ENCODE measurements at regions not wholly inside any gene's neighbourhood (a gene's known extent, or its start where the extent isn't known, plus 50 kb on each side); places are given as distances from the start of the nearest gene placed in this dataset.

DNA sequence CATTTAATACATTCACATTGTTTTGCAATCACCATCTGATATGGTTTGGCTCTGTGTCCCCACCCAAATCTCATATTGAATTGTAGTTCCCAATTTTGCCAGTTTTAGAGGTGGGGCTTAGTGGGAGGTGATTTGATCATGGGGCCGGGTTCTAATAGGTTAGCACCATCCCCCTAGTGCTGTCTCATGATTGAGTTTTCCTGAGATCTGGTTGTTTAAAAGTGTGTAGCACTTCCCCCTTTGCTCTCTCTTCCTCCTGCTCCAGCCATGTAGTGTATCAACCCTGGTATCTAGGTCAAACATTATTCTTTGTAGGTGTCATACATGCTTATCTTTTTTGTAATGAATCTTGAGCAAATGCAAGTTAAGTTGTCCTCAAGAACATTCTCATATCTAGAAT is 83.3 kb upstream of the KIT start:
- TF ChIP-seq, protein P1, sequence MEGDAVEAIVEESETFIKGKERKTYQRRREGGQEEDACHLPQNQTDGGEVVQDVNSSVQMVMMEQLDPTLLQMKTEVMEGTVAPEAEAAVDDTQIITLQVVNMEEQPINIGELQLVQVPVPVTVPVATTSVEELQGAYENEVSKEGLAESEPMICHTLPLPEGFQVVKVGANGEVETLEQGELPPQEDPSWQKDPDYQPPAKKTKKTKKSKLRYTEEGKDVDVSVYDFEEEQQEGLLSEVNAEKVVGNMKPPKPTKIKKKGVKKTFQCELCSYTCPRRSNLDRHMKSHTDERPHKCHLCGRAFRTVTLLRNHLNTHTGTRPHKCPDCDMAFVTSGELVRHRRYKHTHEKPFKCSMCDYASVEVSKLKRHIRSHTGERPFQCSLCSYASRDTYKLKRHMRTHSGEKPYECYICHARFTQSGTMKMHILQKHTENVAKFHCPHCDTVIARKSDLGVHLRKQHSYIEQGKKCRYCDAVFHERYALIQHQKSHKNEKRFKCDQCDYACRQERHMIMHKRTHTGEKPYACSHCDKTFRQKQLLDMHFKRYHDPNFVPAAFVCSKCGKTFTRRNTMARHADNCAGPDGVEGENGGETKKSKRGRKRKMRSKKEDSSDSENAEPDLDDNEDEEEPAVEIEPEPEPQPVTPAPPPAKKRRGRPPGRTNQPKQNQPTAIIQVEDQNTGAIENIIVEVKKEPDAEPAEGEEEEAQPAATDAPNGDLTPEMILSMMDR (IDR thresholded peaks at IDR 0.05; ENCODE audit: control extremely low read depth, extremely low read depth, low read depth, missing control alignments): no peak
- POLR2A ChIA-PET: no interaction called here
- no peak for DNase-seq (ENCODE audit: extremely low spot score)
- CTCF ChIA-PET: interaction anchor here (1.2 to 2.0 kb wide), 2 partner anchors 9 to 29 kb away, joined by 3 to 6 read pairs; no protein-coding TSS in a partner anchor

DNA sequence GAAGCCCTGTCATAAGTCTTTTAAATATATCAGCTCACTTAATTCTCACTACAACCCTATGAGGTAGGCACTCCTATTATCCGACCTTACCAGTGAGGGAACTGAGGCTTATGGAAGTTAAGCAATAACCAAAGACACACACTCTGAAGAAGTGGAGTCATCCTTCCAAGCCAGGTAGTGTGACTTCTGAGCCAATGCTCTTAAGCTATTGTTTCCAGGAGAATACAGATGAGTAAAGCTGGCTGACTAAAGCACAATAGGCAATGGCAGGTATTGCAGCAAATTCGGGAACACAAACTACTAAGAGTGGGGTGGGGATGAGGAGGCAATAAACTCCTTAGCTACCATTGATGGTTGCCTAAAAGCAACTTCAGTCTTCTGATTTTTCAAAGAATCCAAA is 81.8 kb upstream of the KIT start:
- TF ChIP-seq, protein P1 (IDR thresholded peaks at IDR 0.05; ENCODE audit: control extremely low read depth, extremely low read depth, low read depth, missing control alignments): no peak
- POLR2A ChIA-PET: no interaction called here
- CTCF ChIA-PET: interaction anchor here (1.0 to 1.1 kb wide), 2 partner anchors 10 to 19 kb away, joined by 3 read pairs; no protein-coding TSS in a partner anchor
- DNase-seq (ENCODE audit: extremely low spot score): no peak

DNA sequence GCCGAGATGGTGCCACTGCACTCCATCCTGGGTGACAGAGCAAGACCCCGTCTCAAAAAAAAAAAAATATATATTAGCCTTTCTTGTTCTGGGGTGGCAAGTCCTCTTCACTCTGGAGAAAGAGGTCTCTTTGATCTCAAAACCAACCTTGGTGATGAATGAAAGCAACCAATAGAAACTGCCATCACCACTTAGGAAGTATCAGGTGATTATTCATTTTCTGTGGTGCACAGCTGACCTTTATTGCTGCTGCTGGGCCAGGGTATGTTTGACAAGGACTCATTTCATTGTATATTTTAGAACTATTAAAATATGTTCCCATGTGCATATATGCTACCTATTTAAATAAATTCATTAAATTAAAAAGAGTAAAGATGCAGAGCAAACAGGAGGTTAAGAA is 76.0 kb upstream of the KIT start:
- ChIA-PET CTCF (interaction anchor here (0.9 kb wide), 1 partner anchor 13 kb away, joined by 3 read pairs; no protein-coding TSS in a partner anchor), POLR2A (no interaction called here)
- no peak for DNase-seq (ENCODE audit: extremely low spot score)
- TF ChIP-seq, protein P1 (IDR thresholded peaks at IDR 0.05; ENCODE audit: control extremely low read depth, extremely low read depth, low read depth, missing control alignments): no peak

DNA sequence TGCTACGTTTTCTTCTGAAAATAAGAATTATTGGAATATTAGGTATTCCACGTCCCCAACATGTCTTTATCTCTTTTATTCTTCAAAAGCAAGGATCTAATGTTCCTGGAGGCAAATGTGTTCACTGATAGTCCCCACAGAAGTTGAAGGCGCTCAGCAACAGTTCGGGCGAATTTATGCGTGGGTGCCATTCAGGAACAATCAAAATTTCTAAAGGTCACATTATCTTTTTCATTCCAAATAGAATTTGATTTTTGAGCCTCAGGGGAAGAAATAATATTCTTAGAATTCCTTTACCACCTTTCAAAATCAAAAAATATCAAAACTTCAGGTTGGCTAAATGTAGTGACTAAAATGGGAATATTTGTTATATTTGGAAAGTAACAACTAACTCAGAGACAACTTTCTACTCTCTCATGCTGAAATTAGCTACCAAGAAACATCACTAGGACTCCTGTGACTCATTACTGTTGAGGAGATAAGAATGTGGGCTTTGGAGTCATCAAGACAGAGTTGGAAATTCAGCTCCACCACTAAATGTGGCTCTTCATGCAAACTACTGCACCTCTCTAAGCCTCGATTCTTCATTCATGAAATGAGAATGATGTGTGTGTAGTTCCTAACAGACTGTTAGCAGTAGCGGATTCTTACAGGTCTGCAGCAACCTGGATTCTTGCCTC is 72.3 kb upstream of the KIT start:
- no peak for DNase-seq (ENCODE audit: extremely low spot score)
- TF ChIP-seq, protein P1 (IDR thresholded peaks at IDR 0.05; ENCODE audit: control extremely low read depth, extremely low read depth, low read depth, missing control alignments): no peak
- ChIA-PET CTCF (interaction anchor here (0.8 to 1.5 kb wide), 2 partner anchors 10 to 19 kb away, joined by 3 to 4 read pairs; no protein-coding TSS in a partner anchor), POLR2A (no interaction called here)

DNA sequence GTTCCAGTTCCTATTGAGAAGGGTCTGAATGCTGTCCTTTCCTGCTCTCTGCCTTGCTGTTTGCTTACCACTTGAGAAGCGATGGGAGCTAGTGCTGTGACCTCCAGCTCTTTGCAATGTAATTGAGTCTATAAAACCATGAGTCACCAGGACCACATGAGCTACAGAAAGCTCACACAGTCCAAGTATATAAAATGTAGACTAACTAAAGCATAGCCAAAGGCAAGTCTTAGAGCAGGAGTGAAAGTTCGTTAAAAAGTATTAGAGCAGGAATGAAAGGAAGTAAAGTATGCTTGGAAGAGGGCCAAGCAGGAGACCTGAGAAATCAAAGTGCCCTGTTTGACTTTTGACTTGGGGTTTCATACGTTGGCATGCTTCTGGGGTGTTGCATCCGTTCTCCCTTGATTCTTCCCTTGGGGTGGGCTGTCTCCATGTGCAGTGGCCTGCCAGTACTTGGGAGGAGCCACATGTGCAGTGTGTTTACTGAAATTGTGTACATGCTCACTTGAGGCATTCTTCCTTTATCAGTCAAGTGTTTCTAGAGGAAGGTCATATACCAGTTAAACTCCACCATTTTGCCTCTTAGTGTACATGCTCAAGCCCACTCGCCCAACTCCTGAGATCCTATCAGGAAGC is 71.3 kb upstream of the KIT start:
- POLR2A ChIA-PET: no interaction called here

DNA sequence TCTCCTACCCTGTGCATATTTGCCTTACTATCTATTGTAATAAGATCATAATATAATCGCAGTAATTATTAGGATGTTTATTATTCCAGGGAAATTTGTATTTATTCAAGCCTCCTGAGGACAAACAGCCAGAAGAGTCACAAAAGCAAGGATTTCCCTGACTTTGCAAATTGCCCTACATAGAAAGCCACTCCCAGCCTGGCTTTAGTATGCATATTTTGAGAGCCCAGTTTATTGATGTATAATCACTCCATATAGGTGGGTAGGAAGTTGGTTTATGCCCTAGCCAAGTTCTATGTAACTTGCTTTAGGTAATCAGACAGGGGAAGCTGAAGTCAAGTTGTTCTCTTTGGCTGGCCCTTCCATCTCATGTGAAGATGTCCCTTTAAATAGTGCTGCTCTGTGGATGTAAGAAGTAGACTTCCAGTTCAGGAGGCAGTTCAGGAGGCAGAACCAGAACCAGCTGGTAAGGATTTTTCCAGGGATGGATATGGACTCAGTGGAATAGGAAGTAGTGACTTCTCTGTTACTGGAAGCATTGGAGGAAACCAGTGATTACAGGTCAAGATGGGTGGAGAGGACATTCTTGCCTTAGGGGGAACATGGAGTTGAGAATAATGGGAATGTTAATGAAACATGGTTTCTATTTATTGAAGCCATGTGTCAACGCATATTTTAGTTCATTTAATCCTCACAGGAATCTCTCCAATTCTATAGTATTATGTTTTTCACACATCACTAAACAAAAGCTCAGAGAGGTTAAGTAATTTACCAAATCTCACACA is 70.5 kb upstream of the KIT start:
- ChIA-PET CTCF (no interaction called here), POLR2A (no interaction called here)
- TF ChIP-seq, protein P1 (IDR thresholded peaks at IDR 0.05; ENCODE audit: control extremely low read depth, extremely low read depth, low read depth, missing control alignments): no peak
- DNase-seq (ENCODE audit: extremely low spot score): no peak

More for the DNA sequence above, 71.3 kb upstream of the KIT start:
- CTCF ChIA-PET: interaction anchor here (0.8 to 1.5 kb wide), 2 partner anchors 11 to 20 kb away, joined by 3 to 4 read pairs; no protein-coding TSS in a partner anchor
- DNase-seq (ENCODE audit: extremely low spot score): no peak
- TF ChIP-seq, protein P1 (IDR thresholded peaks at IDR 0.05; ENCODE audit: control extremely low read depth, extremely low read depth, low read depth, missing control alignments): no peak

Data from GM10248 (cell line).